AG04449 (cell line): ENCODE measurements at regions not wholly inside any gene's neighbourhood (a gene's known extent, or its start where the extent isn't known, plus 50 kb on each side); places are given as distances from the start of the nearest gene placed in this dataset.

Source experiments
- CTCF ChIA-PET: fragments of 350-600 bp; formaldehyde crosslinking; extraction: SDS; loops from one replicate; lab custom pipeline; 2021; ENCODE audit warnings: antibody characterized with exemption; lab: Yijun Ruan, JAX
- POLR2A ChIA-PET: fragments of 400-600, 350-600 bp; formaldehyde crosslinking; extraction: SDS; loops from one replicate; lab custom pipeline; 2020; ENCODE audit warnings: antibody characterized with exemption, inconsistent platforms; lab: Yijun Ruan, JAX
- DNase-seq: peaks from one replicate; pipeline ENCODE4 v3.0.0-alpha.2; 2010; ENCODE audit warnings: low read depth, low spot score
- H3K4me3 ChIP-seq: 2 replicates; pipeline ENCODE4 v1.5.1; 2011; ENCODE audit warnings: low read depth, mild to moderate bottlenecking, control low read depth, low read length
- CTCF ChIP-seq: IDR thresholded peaks from one replicate; pipeline ENCODE4 v1.5.1; 2011; ENCODE audit warnings: mild to moderate bottlenecking, moderate library complexity, low read length, control low read depth, inconsistent platforms; ENCODE audit not compliant: insufficient read depth; ENCODE audit errors: missing control alignments

GRCh38 chr2:41119489-41119888 lies 667.6 kb upstream of the SLC8A1 start:
- ChIA-PET POLR2A (no interaction called here), CTCF (no interaction called here)
- no peak overlapping the region for H3K4me3 ChIP-seq
- TF ChIP-seq CTCF, result no peak
- no peak for DNase-seq

- POLR2A ChIA-PET, result no interaction called here
- no peak for DNase-seq
- no peak for TF ChIP-seq CTCF
- H3K4me3 ChIP-seq, result no peak overlapping the region
- CTCF ChIA-PET, result no interaction called here
These were observed 671.5 kb upstream of the SLC8A1 start for GRCh38 chr2:41123341-41123740.

- no peak for TF ChIP-seq CTCF
- CTCF ChIA-PET, result no interaction called here
- no peak for DNase-seq
- POLR2A ChIA-PET, result no interaction called here
- H3K4me3 ChIP-seq, result no peak overlapping the region
These were observed 675.5 kb upstream of the SLC8A1 start for GRCh38 chr2:41127351-41127750.

- no peak for TF ChIP-seq CTCF
- H3K4me3 ChIP-seq, result no peak overlapping the region
- DNase-seq, result no peak
- ChIA-PET CTCF (no interaction called here), POLR2A (no interaction called here)
These were observed 678.1 kb upstream of the SLC8A1 start for GRCh38 chr2:41129988-41130387.

GRCh38 chr2:41137031-41137430 lies 685.1 kb upstream of the SLC8A1 start:
- TF ChIP-seq CTCF, result no peak
- ChIA-PET POLR2A (no interaction called here), CTCF (no interaction called here)
- no peak overlapping the region for H3K4me3 ChIP-seq
- DNase-seq, result no peak

- CTCF ChIA-PET, result no interaction called here
- DNase-seq, result no peak
- no peak overlapping the region for H3K4me3 ChIP-seq
- POLR2A ChIA-PET, result no interaction called here
- no peak for TF ChIP-seq CTCF
These were observed 689.4 kb upstream of the SLC8A1 start for GRCh38 chr2:41141146-41141791.
